ENCODE measurements at regions not wholly inside any gene's neighbourhood (a gene's known extent, or its start where the extent isn't known, plus 50 kb on each side); places are given as distances from the start of the nearest gene placed in this dataset.

GRCh38 chr1:67991546-67991945 lies 58.9 kb downstream of the DIRAS3 start:
- no peak for DNase-seq

DNA sequence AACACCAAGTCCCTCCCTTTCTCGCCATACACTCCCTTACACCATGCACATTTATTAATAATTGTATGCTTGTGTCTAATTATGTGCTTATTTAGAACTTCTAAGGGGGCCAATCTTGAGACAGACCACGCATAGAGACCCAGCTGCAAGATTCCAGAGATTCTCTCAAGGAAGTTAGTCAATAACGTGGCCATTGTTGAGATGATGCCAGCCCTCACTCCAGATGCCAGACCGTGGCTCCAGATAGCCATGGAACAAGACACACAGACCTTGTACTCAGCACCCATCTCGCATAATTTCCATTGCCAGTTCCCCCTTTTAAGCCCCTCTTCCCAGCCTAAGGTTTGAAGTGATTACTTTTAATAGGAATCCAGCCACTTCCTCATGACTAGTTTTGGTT lies 62.4 kb downstream of the DIRAS3 start:
- DNase-seq = peak; percentile 49

DNA sequence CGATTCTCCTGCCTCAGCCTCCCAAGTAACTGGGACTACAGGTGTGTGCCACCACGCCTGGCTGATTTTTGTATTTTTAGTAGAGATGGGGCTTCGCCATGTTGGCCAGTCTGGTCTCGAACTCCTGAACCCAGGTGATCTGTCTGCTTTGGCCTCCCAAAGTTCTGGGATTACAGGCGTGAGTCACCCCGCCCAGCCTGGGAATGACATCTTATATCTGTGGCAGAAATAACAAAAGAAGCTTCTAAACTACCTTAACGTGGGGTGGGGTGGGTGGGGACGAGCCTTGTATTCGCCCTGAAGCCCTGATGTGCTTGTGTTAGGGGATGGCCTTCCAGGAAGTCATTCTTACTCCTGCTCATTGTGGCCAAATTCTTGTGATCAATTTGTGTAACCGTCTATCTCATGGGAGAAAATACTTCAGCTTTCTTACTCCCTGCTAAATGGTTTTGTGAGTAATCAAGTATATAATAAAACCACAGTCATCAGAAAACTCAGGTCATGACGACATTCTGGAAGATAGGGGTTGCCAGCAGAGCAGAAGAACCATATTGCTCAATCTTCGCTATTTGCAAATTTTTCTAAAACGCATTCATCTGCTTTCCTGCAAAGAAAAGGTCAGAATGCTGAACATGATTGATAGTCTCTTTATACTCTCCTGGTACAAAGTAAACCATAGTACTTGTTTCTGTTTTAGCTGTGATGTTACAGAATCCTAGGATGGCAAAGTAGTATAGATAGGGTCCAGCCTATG lies 63.2 kb downstream of the DIRAS3 start:
- peak; percentile 96 for DNase-seq

GRCh38 chr1:67983867-67984266 lies 66.6 kb downstream of the DIRAS3 start:
- DNase-seq = no peak

DNA sequence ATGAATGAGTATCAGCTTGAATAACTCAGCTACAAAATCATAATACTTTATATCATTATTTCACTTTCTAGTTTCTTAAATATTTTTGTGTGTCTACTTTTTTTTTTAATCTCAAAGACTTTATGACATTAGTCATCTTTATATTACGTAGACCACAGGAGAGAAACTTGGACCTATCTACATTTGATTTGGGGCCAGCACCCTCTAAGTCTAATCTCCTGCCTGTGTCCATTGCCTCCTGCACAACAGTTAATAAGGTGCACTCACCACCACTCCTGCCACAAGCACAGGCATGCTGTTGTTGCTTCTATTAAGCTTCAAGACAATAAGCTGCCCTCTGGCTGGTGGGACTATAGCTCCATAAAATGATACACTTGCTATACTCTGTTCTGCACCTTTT lies 70.4 kb downstream of the DIRAS3 start:
- DNase-seq = peak; percentile 29

- no peak for DNase-seq
Measured at GRCh38 chr1:67979532-67979931, 70.9 kb downstream of the DIRAS3 start.

DNA sequence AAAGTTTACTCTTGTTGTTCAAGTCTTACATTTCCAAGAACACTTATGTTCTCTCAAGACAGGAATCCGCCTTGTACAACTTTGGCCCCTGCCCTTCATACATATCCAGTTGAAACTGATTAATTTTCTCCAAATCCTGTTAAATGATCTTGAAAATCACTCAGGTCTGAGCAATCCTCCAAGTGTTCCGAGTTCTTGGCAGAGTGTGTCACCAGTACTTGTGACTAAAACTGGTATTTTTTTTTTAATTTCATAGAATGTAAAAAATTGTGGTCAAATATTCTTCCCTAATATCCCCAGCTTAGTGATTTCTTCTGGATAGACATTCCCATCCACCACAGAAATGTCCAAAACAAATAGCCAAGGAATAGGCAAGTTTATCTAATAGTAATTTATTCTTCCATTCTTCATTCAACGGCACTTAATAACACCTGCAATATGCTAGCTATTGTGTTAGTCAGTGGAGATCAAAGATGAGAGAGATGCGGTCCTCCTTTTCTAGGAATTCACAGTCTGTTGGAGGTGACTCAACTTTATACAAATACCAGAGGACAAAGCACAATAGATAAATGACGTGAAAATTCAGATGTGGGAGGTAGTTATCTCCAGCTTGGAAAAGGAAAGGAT lies 71.4 kb downstream of the DIRAS3 start:
- DNase-seq = peak; percentile 93

GRCh38 chr1:67977756-67978155 lies 72.7 kb downstream of the DIRAS3 start:
- no peak for DNase-seq

GRCh38 chr1:67973051-67973450 lies 77.4 kb downstream of the DIRAS3 start:
- DNase-seq = peak; percentile 65

GRCh38 chr1:67970088-67970487 lies 80.3 kb downstream of the DIRAS3 start:
- DNase-seq = peak; percentile 94

DNA sequence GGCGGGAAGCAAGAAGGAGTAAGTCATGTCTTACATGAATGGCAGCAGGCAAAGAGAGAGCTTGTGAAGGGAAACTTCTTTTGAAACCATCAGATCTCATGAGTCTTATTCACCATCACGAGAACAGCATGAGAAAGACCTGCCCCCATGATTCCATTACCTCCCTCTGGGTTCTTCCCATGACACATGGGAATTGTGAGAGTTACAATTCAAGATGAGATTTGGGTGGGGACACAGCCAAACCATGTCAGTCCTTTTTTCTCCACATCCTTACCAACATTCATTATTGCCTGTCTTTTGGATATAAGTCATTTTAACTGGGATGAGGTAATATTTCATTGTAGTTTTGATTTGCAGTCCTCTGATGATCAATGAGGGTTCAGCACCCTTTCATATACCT lies 81.0 kb downstream of the DIRAS3 start:
- no peak for DNase-seq

- no peak for DNase-seq
Measured at GRCh38 chr1:67966666-67967009, 83.8 kb downstream of the DIRAS3 start.

- no peak for DNase-seq
Measured at GRCh38 chr1:67965995-67966665, 84.3 kb downstream of the DIRAS3 start.

DNA sequence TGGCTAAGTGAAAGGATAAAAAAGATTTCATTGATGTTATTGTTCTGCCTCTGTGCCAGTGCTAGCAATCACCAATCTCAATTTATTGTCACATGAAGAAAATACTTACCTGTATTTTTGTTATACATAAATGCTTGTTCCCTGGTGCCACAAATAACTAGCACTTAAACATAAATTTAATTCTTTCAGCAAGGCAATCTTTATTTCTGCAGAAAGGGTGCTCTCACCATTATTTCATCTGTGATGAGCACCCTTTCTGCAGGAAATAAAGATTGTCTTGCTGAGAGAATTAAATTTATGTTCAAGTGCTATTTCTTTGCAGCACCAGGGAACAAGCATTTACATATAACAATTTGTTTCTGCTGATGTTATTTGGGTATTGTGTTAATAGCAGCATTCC lies 87.2 kb downstream of the DIRAS3 start:
- no peak for DNase-seq

- no peak for DNase-seq
Measured at GRCh38 chr1:67960766-67961165, 89.7 kb downstream of the DIRAS3 start.

DNA sequence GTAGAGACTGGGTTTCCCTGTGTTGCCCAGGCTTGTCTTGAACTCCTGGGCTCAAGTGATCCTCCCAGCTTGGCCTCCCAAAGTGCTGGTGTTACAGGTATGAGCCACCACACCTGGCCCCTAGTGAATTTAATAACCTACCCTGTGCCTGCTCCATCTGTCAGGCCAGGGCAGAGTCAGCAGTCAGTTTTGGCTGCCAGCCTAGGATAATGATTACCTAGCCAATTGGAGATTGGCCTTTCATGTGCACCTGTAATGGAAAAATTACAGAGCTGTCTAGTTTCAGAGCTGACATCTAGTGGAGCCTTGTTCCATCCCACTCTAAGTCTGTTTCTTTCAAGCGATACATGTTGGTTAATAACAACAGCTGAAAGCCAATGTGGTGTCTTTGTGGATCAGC lies 92.0 kb downstream of the DIRAS3 start:
- DNase-seq = no peak

DNA sequence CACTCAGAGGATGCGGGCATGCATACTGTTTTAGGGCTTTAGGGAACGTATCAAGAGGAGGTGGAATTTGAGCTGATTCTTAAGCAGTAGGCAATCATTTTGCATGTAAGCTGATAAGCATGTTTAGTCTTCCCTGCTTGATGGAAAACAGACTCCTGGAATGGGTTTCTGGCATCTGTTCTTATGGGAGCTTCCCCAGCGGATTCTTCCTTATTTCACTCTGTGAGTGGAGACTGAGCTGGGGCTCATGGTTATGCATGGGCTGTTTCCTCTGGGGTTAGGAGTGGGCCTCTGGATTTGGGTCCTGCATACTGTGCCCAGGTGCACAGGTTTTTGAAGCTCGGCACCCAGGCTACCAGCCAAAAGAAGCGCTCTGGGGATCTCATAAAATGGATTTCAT lies 93.4 kb downstream of the DIRAS3 start:
- peak; percentile 79 for DNase-seq

GRCh38 chr1:67956116-67956515 lies 94.3 kb downstream of the DIRAS3 start:
- DNase-seq = peak; percentile 82

GRCh38 chr1:67955591-67955990 lies 94.8 kb downstream of the DIRAS3 start:
- no peak for DNase-seq

DNA sequence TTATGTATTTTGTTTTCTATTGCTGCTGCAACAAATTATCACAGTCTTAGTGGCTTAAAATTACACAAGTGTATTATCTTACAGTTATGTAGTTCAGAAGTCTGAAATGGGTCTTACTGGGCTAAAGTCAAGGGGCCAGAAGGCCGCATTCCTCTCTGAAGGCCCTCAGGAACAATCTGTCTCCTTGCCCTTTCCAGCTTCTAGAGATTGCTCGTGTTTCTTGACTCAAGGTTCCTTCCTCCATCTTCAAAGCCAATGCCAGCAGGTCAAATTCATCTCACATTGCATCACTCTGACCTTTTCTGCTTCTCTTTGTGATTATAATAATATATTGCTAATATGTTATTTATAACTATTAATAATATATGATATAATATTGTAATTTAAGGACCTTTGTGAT lies 97.1 kb downstream of the DIRAS3 start:
- DNase-seq = no peak

DNA sequence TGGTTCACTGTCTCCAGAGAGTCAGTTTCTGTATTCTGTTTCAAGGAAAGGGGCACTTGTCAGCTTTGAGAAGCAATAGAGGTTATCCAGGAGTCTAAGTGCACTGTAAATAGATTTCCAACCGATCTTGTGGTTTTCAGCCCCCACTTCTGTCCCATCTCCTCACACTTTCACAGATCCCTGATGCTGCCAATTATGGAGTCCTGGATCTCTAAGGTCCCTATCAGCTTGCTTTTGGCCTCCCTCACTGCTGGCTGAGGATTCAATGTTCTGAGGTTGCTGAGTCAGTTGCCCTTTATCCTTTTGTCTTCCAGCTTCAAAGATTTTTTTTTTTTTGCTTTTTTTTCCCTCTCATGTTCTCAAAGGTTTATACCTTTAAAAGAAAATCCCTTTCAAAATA lies 98.4 kb downstream of the DIRAS3 start:
- peak; percentile 61 for DNase-seq

DNA sequence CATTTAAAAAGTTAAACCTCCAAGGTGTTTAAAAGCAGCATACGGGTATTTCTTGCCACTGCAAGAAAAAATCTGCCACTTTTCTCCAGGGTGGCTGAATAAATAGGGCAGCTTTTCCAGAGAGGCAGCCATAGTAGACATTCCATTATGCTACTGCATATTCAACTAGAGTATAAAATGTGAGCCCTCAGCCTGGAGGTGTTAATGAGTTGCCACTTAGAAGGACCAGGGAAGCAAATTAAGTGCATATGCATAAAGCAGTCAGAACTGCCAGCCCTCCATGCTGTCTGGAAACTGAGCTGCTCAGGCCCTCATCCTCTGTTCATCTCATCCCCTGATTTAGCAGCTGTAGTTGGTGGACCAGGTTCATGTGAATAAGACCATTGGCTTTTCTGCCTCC lies 99.4 kb downstream of the DIRAS3 start:
- DNase-seq = no peak

GRCh38 chr1:67948151-67949080 lies 102.0 kb downstream of the DIRAS3 start:
- peak; percentile 90 for DNase-seq
